ENCODE measurements at regions not wholly inside any gene's neighbourhood (a gene's known extent, or its start where the extent isn't known, plus 50 kb on each side); places are given as distances from the start of the nearest gene placed in this dataset.

DNA sequence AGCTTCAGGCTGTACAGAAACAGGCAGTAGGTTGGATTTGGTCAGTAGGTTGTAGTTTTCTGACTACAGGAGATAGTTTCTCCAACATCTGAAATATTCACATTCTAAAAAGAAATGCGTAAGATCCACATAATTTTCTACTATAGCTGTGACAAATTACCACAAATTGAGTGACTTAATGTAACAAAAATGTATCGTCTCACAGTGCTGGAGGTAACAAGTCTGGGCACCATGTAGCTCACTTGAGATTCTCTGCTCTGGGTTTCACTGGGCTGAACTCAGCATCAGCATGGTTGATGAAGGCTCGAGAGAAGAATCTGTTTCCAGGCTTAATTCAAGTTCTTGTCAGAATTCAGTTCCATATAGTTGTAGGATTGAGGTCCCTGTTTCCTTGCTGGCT, 350.9 kb upstream of the CCDC179 start:
- TF ChIP-seq, protein P1, sequence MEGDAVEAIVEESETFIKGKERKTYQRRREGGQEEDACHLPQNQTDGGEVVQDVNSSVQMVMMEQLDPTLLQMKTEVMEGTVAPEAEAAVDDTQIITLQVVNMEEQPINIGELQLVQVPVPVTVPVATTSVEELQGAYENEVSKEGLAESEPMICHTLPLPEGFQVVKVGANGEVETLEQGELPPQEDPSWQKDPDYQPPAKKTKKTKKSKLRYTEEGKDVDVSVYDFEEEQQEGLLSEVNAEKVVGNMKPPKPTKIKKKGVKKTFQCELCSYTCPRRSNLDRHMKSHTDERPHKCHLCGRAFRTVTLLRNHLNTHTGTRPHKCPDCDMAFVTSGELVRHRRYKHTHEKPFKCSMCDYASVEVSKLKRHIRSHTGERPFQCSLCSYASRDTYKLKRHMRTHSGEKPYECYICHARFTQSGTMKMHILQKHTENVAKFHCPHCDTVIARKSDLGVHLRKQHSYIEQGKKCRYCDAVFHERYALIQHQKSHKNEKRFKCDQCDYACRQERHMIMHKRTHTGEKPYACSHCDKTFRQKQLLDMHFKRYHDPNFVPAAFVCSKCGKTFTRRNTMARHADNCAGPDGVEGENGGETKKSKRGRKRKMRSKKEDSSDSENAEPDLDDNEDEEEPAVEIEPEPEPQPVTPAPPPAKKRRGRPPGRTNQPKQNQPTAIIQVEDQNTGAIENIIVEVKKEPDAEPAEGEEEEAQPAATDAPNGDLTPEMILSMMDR (conservative IDR thresholded peaks at IDR 0.05 in 1 of 2, IDR thresholded peaks at IDR 0.05 in 1 of 2; ENCODE audit: low read depth in 1 of 2, low read length in 2 of 2) = no peak
- no peak for TF ChIP-seq EZH2 (IDR thresholded peaks at IDR 0.05; ENCODE audit: low read length, missing control alignments)
